Smooth muscle cell (in vitro differentiated cells): ENCODE measurements at regions not wholly inside any gene's neighbourhood (a gene's known extent, or its start where the extent isn't known, plus 50 kb on each side); places are given as distances from the start of the nearest gene placed in this dataset.

Source experiments
- DNase-seq: peaks from one replicate; lab custom pipeline; 2025; ENCODE audit not compliant: unreplicated experiment; lab: John Stamatoyannopoulos, UW
- H2AFZ ChIP-seq: fragments of 200-600 bp; sonication (generic); 2 replicates; pipeline ENCODE4 v1.6.0; 2016; ENCODE audit warnings: antibody characterized with exemption, low read depth, mild to moderate bottlenecking
- H3F3A ChIP-seq: fragments of 200-600 bp; sonication (generic); 2 replicates; pipeline ENCODE4 v1.6.0; 2017; ENCODE audit warnings: antibody characterized with exemption, low read depth
- H3K27ac ChIP-seq: fragments of 200-600 bp; sonication (generic); 2 replicates; pipeline ENCODE4 v1.5.1; 2016; ENCODE audit warnings: low read depth, mild to moderate bottlenecking
- H3K27me3 ChIP-seq: fragments of 200-600 bp; sonication (generic); 2 replicates; pipeline ENCODE4 v1.6.1; 2016; ENCODE audit warnings: low read depth, mild to moderate bottlenecking
- H3K36me3 ChIP-seq: fragments of 200-600 bp; sonication (generic); 2 replicates; pipeline ENCODE4 v1.5.1; 2016; ENCODE audit warnings: low read depth
- H3K4me1 ChIP-seq: fragments of 200-600 bp; sonication (generic); 2 replicates; pipeline ENCODE4 v1.5.1; 2016; ENCODE audit warnings: low read depth
- H3K4me2 ChIP-seq: fragments of 200-600 bp; sonication (generic); 2 replicates; pipeline ENCODE4 v1.6.0; 2016; ENCODE audit warnings: mild to moderate bottlenecking
- H3K4me3 ChIP-seq: fragments of 200-600 bp; sonication (generic); 2 replicates; pipeline ENCODE4 v1.5.1; 2016; ENCODE audit warnings: mild to moderate bottlenecking
- H3K79me2 ChIP-seq: fragments of 200-600 bp; sonication (generic); 2 replicates; pipeline ENCODE4 v1.6.0; 2016; ENCODE audit warnings: low read depth, mild to moderate bottlenecking
- H3K9ac ChIP-seq: fragments of 200-600 bp; sonication (generic); 2 replicates; pipeline ENCODE4 v1.6.0; 2016; ENCODE audit warnings: low read depth
- H3K9me3 ChIP-seq: fragments of 200-600 bp; sonication (generic); replicated peaks from 2 replicates; pipeline ENCODE4 v1.5.1; 2016; ENCODE audit warnings: low read depth
- H4K20me1 ChIP-seq: fragments of 200-600 bp; sonication (generic); 2 replicates; pipeline ENCODE4 v1.6.0; 2016; ENCODE audit warnings: low read depth
- CTCF ChIP-seq: fragments of 200-600 bp; sonication (generic); IDR thresholded peaks from 2 replicates; pipeline ENCODE4 v1.5.1; 2017; ENCODE audit warnings: borderline replicate concordance, mild to moderate bottlenecking, antibody characterized with exemption; ENCODE audit not compliant: insufficient read depth, poor library complexity, severe bottlenecking
- WGBS: methylation state at CpG from one replicate; pipeline ENCODE4 v1.1.7; 2016; ENCODE audit warnings: low lambda C conversion rate; 5-methylcytosine and 5-hydroxymethylcytosine counted together

DNA sequence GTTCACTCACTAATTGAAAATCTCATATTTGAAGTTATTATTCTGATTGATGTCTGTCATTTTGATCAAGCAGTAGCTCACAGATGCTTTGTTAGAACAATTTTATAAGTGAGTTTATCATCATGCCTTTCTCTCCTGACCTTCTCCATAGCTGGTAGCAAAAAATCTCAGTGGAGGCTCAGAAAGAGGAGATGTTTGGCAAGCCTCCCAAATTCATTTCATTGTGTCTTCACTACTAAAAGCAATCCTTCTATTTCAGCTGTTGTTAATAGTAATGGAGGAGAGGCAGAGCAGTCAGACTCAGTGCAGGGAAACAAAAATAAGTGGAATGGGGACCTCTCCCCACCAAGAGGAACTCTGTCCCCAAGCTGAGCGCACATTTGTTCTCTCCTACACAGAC lies 2127.8 kb upstream of the CELF4 start:
- no peak for TF ChIP-seq CTCF
- Histone ChIP-seq H4K20me1 (no peaks in the 10 kb centered on the region), H2AFZ (no peak overlapping the region), H3K9me3 (no peaks in the 10 kb centered on the region), H3K27ac (no peak overlapping the region), H3K27me3 (no peaks in the 10 kb centered on the region), H3K4me2 (no peak overlapping the region), H3K36me3 (no peaks in the 10 kb centered on the region), H3K79me2 (no peaks in the 10 kb centered on the region), H3F3A (no peaks in the 10 kb centered on the region), H3K9ac (no peak overlapping the region), H3K4me3 (no peak overlapping the region), H3K4me1 (peaks cover 3% of the 10 kb centered on the region)
- WGBS: 100% methylated on average over 1 of the region's 1 CpG
- no peak for DNase-seq

- H2AFZ ChIP-seq: peak overlapping the region; percentile 46
- peak overlapping the region; percentile 46 for H3K4me2 ChIP-seq
- H3F3A ChIP-seq: no peaks in the 10 kb centered on the region
- no peak overlapping the region for H3K9ac ChIP-seq
- 66% methylated on average over 2 of the region's 2 CpGs for WGBS
- H3K9me3 ChIP-seq: no peaks in the 10 kb centered on the region
- H4K20me1 ChIP-seq: no peaks in the 10 kb centered on the region
- no peak overlapping the region for H3K27ac ChIP-seq
- no peaks in the 10 kb centered on the region for H3K79me2 ChIP-seq
- TF ChIP-seq CTCF: no peak
- no peaks in the 10 kb centered on the region for H3K27me3 ChIP-seq
- DNase-seq: no peak
- peak overlapping the region; percentile 28 for H3K4me3 ChIP-seq
- peaks cover 3% of the 10 kb centered on the region for H3K4me1 ChIP-seq
- H3K36me3 ChIP-seq: no peaks in the 10 kb centered on the region
Measured at GRCh38 chr18:39692367-39693015, 2126.9 kb upstream of the CELF4 start.

DNA sequence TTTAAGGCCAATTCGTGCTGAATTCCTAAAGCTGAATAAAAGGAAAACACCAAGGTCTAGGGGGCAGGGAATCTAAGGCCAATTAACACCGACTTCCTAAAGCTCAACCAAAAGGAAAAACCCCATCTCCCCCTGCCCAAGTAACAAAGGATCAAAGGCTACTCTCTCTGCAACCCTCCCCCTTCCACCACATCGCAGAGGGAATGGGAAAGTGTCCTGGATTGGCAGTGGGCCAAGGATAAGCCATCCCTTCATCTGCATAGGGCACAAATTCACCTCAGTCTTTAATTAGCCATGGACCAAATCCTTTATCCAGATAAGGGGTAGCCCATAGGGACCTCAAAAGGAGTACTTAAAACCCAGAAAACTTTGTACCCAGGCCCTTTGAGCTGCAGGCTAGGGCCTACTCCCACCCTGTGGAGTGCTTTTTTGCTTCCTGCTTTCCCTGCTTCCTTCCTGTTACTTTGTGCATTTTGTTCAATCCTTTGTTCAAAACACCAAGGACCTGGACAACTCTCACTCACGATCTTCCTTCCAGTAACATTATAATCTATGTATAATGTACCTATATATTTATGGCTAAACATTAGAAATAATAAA lies 2119.8 kb upstream of the CELF4 start:
- H2AFZ ChIP-seq: no peak overlapping the region
- H4K20me1 ChIP-seq: no peaks in the 10 kb centered on the region
- 29% methylated on average over 4 of the region's 4 CpGs for WGBS

More for the DNA sequence above, 2119.8 kb upstream of the CELF4 start:
- H3K4me2 ChIP-seq: no peak overlapping the region
- no peak overlapping the region for H3K4me3 ChIP-seq
- no peaks in the 10 kb centered on the region for H3K27me3 ChIP-seq
- H3F3A ChIP-seq: no peaks in the 10 kb centered on the region
- H3K27ac ChIP-seq: no peak overlapping the region
- H3K9me3 ChIP-seq: no peaks in the 10 kb centered on the region
- TF ChIP-seq CTCF: no peak
- peaks cover 2% of the 10 kb centered on the region for H3K4me1 ChIP-seq
- no peaks in the 10 kb centered on the region for H3K36me3 ChIP-seq
- H3K79me2 ChIP-seq: no peaks in the 10 kb centered on the region
- no peak overlapping the region for H3K9ac ChIP-seq
- no peak for DNase-seq
